Calu3 (cell line): ENCODE measurements at regions not wholly inside any gene's neighbourhood (a gene's known extent, or its start where the extent isn't known, plus 50 kb on each side); places are given as distances from the start of the nearest gene placed in this dataset.

Source experiments
- BruUV-seq: library from RNA; stranded (reverse); fragments of 400-500 nt; replicated peaks from 2 replicates; lab custom pipeline; 2021; lab: Mats Ljungman, UMichigan
- CTCF ChIA-PET: fragments of 300-600 bp; sonication (Branson Sonifier 250); formaldehyde crosslinking; loops from one replicate; lab custom pipeline; 2022; ENCODE audit warnings: antibody characterized with exemption; lab: Charles Lee
- DNase-seq: peaks from one replicate; pipeline ENCODE4 v3.0.0; 2022
- H3K27ac Mint-ChIP-seq: one replicate; pipeline ENCODE4 v1.8.0; 2022; ENCODE audit warnings: mixed read lengths; ENCODE audit not compliant: unreplicated experiment
- H3K27me3 Mint-ChIP-seq: one replicate; pipeline ENCODE4 v1.8.0; 2022; ENCODE audit warnings: mixed read lengths; ENCODE audit not compliant: unreplicated experiment
- H3K36me3 Mint-ChIP-seq: one replicate; pipeline ENCODE4 v1.8.0; 2022; ENCODE audit warnings: mild to moderate bottlenecking, moderate library complexity, mixed read lengths; ENCODE audit not compliant: insufficient read depth, unreplicated experiment
- H3K4me1 Mint-ChIP-seq: one replicate; pipeline ENCODE4 v1.8.0; 2022; ENCODE audit warnings: mild to moderate bottlenecking, low read depth, mixed read lengths; ENCODE audit not compliant: unreplicated experiment
- H3K4me3 Mint-ChIP-seq: one replicate; pipeline ENCODE4 v1.8.0; 2022; ENCODE audit warnings: mild to moderate bottlenecking, low read depth, moderate library complexity, mixed read lengths; ENCODE audit not compliant: unreplicated experiment
- H3K9me3 Mint-ChIP-seq: one replicate; pipeline ENCODE4 v1.8.0; 2022; ENCODE audit warnings: low read depth, mixed read lengths; ENCODE audit not compliant: unreplicated experiment
- CTCF ChIP-seq: fragments of 200-600 bp; IDR thresholded peaks from one replicate; pipeline ENCODE4 v1.8.0; 2022; ENCODE audit warnings: antibody characterized with exemption; ENCODE audit not compliant: unreplicated experiment
- intact Hi-C: fragments of 100-400 bp; cut with micrococcal nuclease; formaldehyde crosslinking; loops from one replicate; pipeline ENCODE4 v1.10.0; 2022; ENCODE audit not compliant: unreplicated experiment

DNA sequence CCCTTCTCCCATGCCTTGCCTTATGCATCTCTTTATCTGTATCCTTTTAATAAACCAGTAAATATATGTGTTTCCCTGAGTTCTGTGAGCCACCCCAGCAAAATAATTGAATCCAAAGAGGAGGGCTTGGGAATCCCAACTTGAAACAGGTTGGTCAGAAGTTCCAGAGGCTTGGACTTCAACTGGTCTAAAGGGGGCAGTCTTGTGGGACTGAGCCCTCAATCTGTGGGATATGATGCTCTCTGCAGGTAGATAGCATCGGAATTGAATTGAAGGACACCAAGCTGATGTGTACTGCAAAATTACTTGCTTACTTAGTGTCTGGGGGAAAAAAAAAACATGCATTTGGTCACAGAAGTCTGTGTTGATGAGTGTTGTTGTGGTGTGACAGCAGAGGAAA, 1033.5 kb upstream of the TMEFF2 start:
- CTCF ChIA-PET: no interaction called here
- H3K9me3 Mint-ChIP-seq: peaks cover 7% of the 10 kb centered on the region
- intact Hi-C loops: no loop called here
- no TSS peak for BruUV-seq
- no peaks in the 10 kb centered on the region for H3K27me3 Mint-ChIP-seq
- DNase-seq: no peak
- no peaks in the 10 kb centered on the region for H3K4me1 Mint-ChIP-seq
- no peaks in the 10 kb centered on the region for H3K36me3 Mint-ChIP-seq
- no peak for TF ChIP-seq CTCF
- no peak overlapping the region for H3K27ac Mint-ChIP-seq
- H3K4me3 Mint-ChIP-seq: no peak overlapping the region

DNA sequence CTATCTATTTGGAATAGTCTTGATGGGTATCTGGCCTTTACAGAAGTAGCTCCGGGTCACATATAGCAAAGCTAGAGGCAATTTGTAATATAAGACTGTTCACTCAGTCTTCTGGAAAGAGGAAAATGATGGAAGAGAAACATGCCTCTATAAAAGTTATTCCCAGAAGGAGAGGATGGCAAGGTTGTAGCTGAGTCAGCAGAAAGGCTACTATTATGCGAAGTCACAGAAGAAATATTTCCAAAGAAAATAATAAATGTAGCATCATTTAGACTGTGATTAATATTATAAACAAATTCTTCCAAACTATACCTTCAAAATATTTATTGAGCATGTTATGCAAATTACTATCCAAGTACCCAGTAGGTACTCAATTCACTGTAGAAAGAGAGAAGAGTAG, 1027.7 kb upstream of the TMEFF2 start:
- H3K27me3 Mint-ChIP-seq: no peaks in the 10 kb centered on the region
- intact Hi-C loops: no loop called here
- TF ChIP-seq CTCF: no peak
- CTCF ChIA-PET: no interaction called here
- H3K9me3 Mint-ChIP-seq: peaks cover 7% of the 10 kb centered on the region
- H3K4me3 Mint-ChIP-seq: no peak overlapping the region
- H3K4me1 Mint-ChIP-seq: no peaks in the 10 kb centered on the region
- DNase-seq: no peak
- H3K27ac Mint-ChIP-seq: no peak overlapping the region
- BruUV-seq: no TSS peak
- no peaks in the 10 kb centered on the region for H3K36me3 Mint-ChIP-seq

- no peak overlapping the region for H3K27ac Mint-ChIP-seq
- no peak for DNase-seq
- TF ChIP-seq CTCF: no peak
- intact Hi-C loops: no loop called here
- H3K9me3 Mint-ChIP-seq: no peaks in the 10 kb centered on the region
- no peak overlapping the region for H3K4me3 Mint-ChIP-seq
- no TSS peak for BruUV-seq
- no peaks in the 10 kb centered on the region for H3K27me3 Mint-ChIP-seq
- H3K36me3 Mint-ChIP-seq: no peaks in the 10 kb centered on the region
- H3K4me1 Mint-ChIP-seq: no peaks in the 10 kb centered on the region
- CTCF ChIA-PET: no interaction called here
Observed at GRCh38 chr2:193219413-193219812, 1024.7 kb upstream of the TMEFF2 start.

DNA sequence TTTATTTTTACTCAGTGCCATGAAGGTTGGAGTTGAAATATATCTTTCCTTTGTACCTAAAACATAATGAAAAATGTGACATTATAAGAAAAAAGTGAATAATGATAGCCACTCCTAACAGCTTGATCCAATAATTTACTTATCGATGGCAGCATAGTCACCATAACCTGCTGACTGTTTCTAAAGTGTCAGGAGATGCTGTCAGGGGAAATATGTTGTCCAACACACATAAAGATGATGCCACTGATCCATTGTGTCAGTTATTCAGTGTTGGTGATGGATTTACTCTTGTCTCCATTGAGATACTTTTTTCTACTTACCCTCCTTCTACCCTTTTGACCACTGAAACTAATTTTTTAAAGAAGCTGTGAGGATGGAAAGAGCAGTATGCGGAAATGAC, 1006.9 kb upstream of the TMEFF2 start:
- intact Hi-C loops: no loop called here
- BruUV-seq: no TSS peak
- Mint-ChIP-seq H3K4me3 (no peak overlapping the region), H3K27ac (no peak overlapping the region), H3K36me3 (no peaks in the 10 kb centered on the region), H3K9me3 (peaks cover 6% of the 10 kb centered on the region), H3K27me3 (no peaks in the 10 kb centered on the region), H3K4me1 (no peaks in the 10 kb centered on the region)
- CTCF ChIA-PET: no interaction called here
- no peak for DNase-seq
- no peak for TF ChIP-seq CTCF
